HCT116 (cell line): ENCODE measurements at regions not wholly inside any gene's neighbourhood (a gene's known extent, or its start where the extent isn't known, plus 50 kb on each side); places are given as distances from the start of the nearest gene placed in this dataset.

Source experiments
- ATAC-seq: fragments of 200-7000 bp; cut with Tn5 transposase; 2 replicates; pipeline ENCODE4 v1.9.1; 2020; ENCODE audit warnings: mild to moderate bottlenecking, moderate library complexity
- BruUV-seq: library from RNA; stranded (reverse); fragments of 400-500 nt; replicated peaks from 2 replicates; lab custom pipeline; 2021; lab: Mats Ljungman, UMichigan
- CTCF ChIA-PET: fragments of 300-600 bp; sonication (Branson Sonifier 250); formaldehyde crosslinking; loops from one replicate; lab custom pipeline; 2021; ENCODE audit warnings: antibody characterized with exemption; lab: Charles Lee
- POLR2A ChIA-PET: fragments of 300-600, 350-600 bp; sonication (Branson Sonifier 250); formaldehyde crosslinking; loops from one replicate; lab custom pipeline; 2021; ENCODE audit warnings: antibody characterized with exemption; lab: Charles Lee
- RAD21 ChIA-PET, 2 experiments: fragments of 300-600 bp; sonication (Branson Sonifier 250); formaldehyde crosslinking; loops; one replicate each; lab custom pipeline; 2023; ENCODE audit warnings: low total read pairs in 2 of 2; ENCODE audit not compliant: uncharacterized antibody in 2 of 2, unreplicated experiment in 2 of 2, low non-redundant PET in 1 of 2; lab: Charles Lee
- DNase-seq: peaks from one replicate; pipeline ENCODE4 v3.0.0-alpha.2; 2010; ENCODE audit warnings: low read depth, low spot score
- H2AFZ ChIP-seq: fragments of 200-600 bp; shearing (Covaris generic), sonication (generic); 2 replicates; pipeline ENCODE4 v1.6.1; 2017; ENCODE audit warnings: low read depth, mixed run types, mixed read lengths, antibody characterized with exemption, low read length; ENCODE audit not compliant: poor library complexity, severe bottlenecking
- H3K27ac ChIP-seq: 2 replicates; pipeline ENCODE4 v1.5.1; 2012; ENCODE audit warnings: low read depth, low read length
- H3K27me3 ChIP-seq: fragments of 200-600 bp; sonication (generic); 2 replicates; pipeline ENCODE4 v1.6.1; 2016; ENCODE audit warnings: mixed run types, low read length, mixed read lengths; ENCODE audit not compliant: insufficient read depth
- H3K36me3 ChIP-seq, 2 experiments: fragments of 200-500 bp in 1 of 2; fragments of 200-600 bp in 1 of 2; sonication (Bioruptor generic) in 1 of 2; sonication (generic) in 1 of 2; 2 replicates each; pipeline versions ENCODE4 v1.5.1 to v1.6.1; 2014 to 2016; ENCODE audit warnings: low read length in 2 of 2, inconsistent platforms in 1 of 2, mixed read lengths in 1 of 2, mixed run types in 1 of 2; ENCODE audit not compliant: insufficient read depth in 2 of 2, control insufficient read depth in 1 of 2
- H3K4me1 ChIP-seq, 2 experiments: fragments of 200-600 bp in 1 of 2; sonication (generic) in 1 of 2; 2 replicates each; pipeline versions ENCODE4 v1.5.1 to v1.6.1; 2012 to 2017; ENCODE audit warnings: low read length in 2 of 2, inconsistent platforms in 1 of 2, mild to moderate bottlenecking in 1 of 2, mixed read lengths in 1 of 2, mixed run types in 1 of 2, moderate library complexity in 1 of 2; ENCODE audit not compliant: insufficient read depth in 2 of 2, control insufficient read depth in 1 of 2
- H3K4me2 ChIP-seq: fragments of 200-600 bp; sonication (generic); 2 replicates; pipeline ENCODE4 v1.6.1; 2017; ENCODE audit warnings: mixed run types, low read length, mixed read lengths
- H3K4me3 ChIP-seq, 2 experiments: fragments of 200-600 bp in 1 of 2; sonication (generic) in 1 of 2; replicated peaks in 1 of 2; 2 replicates each; pipeline ENCODE4 v1.5.1; 2011 to 2016; ENCODE audit warnings: low read length in 2 of 2, control low read depth in 1 of 2, low read depth in 1 of 2, mild to moderate bottlenecking in 1 of 2, mixed read lengths in 1 of 2, mixed run types in 1 of 2
- H3K79me2 ChIP-seq: fragments of 200-600 bp; sonication (generic); 2 replicates; pipeline ENCODE4 v1.6.1; 2017; ENCODE audit warnings: mild to moderate bottlenecking, mixed run types, low read length, moderate library complexity, mixed read lengths; ENCODE audit not compliant: insufficient read depth
- H3K9ac ChIP-seq: fragments of 200-600 bp; sonication (generic); 2 replicates; pipeline ENCODE4 v1.6.1; 2016; ENCODE audit warnings: low read length, mixed read lengths
- H3K9me2 ChIP-seq: fragments of 200-600 bp; sonication (generic), shearing (Covaris generic); 2 replicates; pipeline ENCODE4 v1.6.1; 2017; ENCODE audit warnings: mixed run types, mild to moderate bottlenecking, moderate library complexity; ENCODE audit not compliant: insufficient read depth
- H3K9me3 ChIP-seq, 2 experiments: fragments of 200-500 bp in 1 of 2; fragments of 200-600 bp in 1 of 2; sonication (Bioruptor generic) in 1 of 2; sonication (generic) in 1 of 2; 2 replicates each; pipeline ENCODE4 v1.6.1; 2014 to 2017; ENCODE audit warnings: low read length in 2 of 2, mixed read lengths in 2 of 2, inconsistent platforms in 1 of 2, low read depth in 1 of 2, mild to moderate bottlenecking in 1 of 2, mixed run types in 1 of 2, moderate library complexity in 1 of 2; ENCODE audit not compliant: control insufficient read depth in 1 of 2, insufficient read depth in 1 of 2
- H4K20me1 ChIP-seq: fragments of 200-600 bp; sonication (generic), shearing (Covaris generic); 2 replicates; pipeline ENCODE4 v1.6.1; 2017; ENCODE audit warnings: mixed run types, mild to moderate bottlenecking, moderate library complexity; ENCODE audit not compliant: insufficient read depth
- CBX3 ChIP-seq: IDR thresholded peaks from 2 replicates; pipeline ENCODE4 v1.6.1; 2012; ENCODE audit warnings: low read depth
- CEBPB ChIP-seq: IDR thresholded peaks from 2 replicates; pipeline ENCODE4 v1.6.1; 2012; ENCODE audit warnings: low read depth
- CTCF ChIP-seq, 3 experiments: fragments of 200-600 bp in 1 of 3; sonication (generic) in 1 of 3; IDR thresholded peaks in 2 of 3; conservative IDR thresholded peaks in 1 of 3; 2 replicates each; pipeline ENCODE4 v1.5.1; 2012 to 2017; ENCODE audit warnings: low read depth in 2 of 3, low read length in 2 of 3, antibody characterized with exemption in 1 of 3, borderline replicate concordance in 1 of 3, control low read depth in 1 of 3, mild to moderate bottlenecking in 1 of 3, mixed read lengths in 1 of 3, mixed run types in 1 of 3, moderate library complexity in 1 of 3; ENCODE audit not compliant: insufficient read depth in 1 of 3
- EGR1 ChIP-seq: IDR thresholded peaks from 2 replicates; pipeline ENCODE4 v1.6.1; 2012; ENCODE audit warnings: low read depth
- ELF1 ChIP-seq: IDR thresholded peaks from 2 replicates; pipeline ENCODE4 v1.6.1; 2012; ENCODE audit warnings: low read depth, borderline replicate concordance
- EZH2 ChIP-seq: fragments of 200-600 bp; sonication (generic); IDR thresholded peaks from 2 replicates; pipeline ENCODE4 v1.6.1; 2017; ENCODE audit warnings: antibody characterized with exemption, mixed run types
- EZH2phosphoT487 ChIP-seq: fragments of 200-600 bp; IDR thresholded peaks from 2 replicates; pipeline ENCODE4 v1.6.1; 2018; ENCODE audit warnings: antibody characterized with exemption, borderline replicate concordance
- FOSL1 ChIP-seq: IDR thresholded peaks from 2 replicates; pipeline ENCODE4 v1.6.1; 2012; ENCODE audit warnings: low read depth
- JUND ChIP-seq: IDR thresholded peaks from 2 replicates; pipeline ENCODE4 v1.6.1; 2012
- POLR2A ChIP-seq: IDR thresholded peaks from 2 replicates; pipeline ENCODE4 v1.7.0; 2011; ENCODE audit warnings: borderline replicate concordance; ENCODE audit not compliant: insufficient read depth, insufficient read length; ENCODE audit errors: extremely low read depth
- RAD21 ChIP-seq: IDR thresholded peaks from 2 replicates; pipeline ENCODE4 v1.6.1; 2012; ENCODE audit warnings: low read depth, mild to moderate bottlenecking
- REST ChIP-seq: IDR thresholded peaks from 2 replicates; pipeline ENCODE4 v1.6.1; 2012; ENCODE audit warnings: low read depth
- SIN3A ChIP-seq: IDR thresholded peaks from 2 replicates; pipeline ENCODE4 v1.6.1; 2012; ENCODE audit warnings: low read depth
- SP1 ChIP-seq: IDR thresholded peaks from 2 replicates; pipeline ENCODE4 v1.6.1; 2012; ENCODE audit warnings: low read depth
- SRF ChIP-seq: IDR thresholded peaks from 2 replicates; pipeline ENCODE4 v1.6.1; 2012; ENCODE audit warnings: low read depth
- TCF7L2 ChIP-seq: IDR thresholded peaks from 2 replicates; pipeline ENCODE4 v1.7.0; 2011; ENCODE audit warnings: borderline replicate concordance, inconsistent platforms; ENCODE audit not compliant: insufficient read depth, insufficient read length; ENCODE audit errors: extremely low read depth
- YY1 ChIP-seq: IDR thresholded peaks from 2 replicates; pipeline ENCODE4 v1.6.1; 2011; ENCODE audit warnings: low read length, low read depth, moderate library complexity, mild to moderate bottlenecking; ENCODE audit not compliant: insufficient replicate concordance; ENCODE audit errors: extremely low read depth
- intact Hi-C: fragments of 100-400 bp; cut with micrococcal nuclease; formaldehyde crosslinking; loops from 2 replicates; pipeline ENCODE4 v1.10.0; 2022

- no peaks in the 10 kb centered on the region for H3K4me1 ChIP-seq
- H3K9me3 ChIP-seq, result peaks cover 4% of the 10 kb centered on the region in 2 experiments; a peak in 2 of 4 replicates
- H3K27ac ChIP-seq, result no peak overlapping the region
- no peak for DNase-seq
- no peak overlapping the region for H2AFZ ChIP-seq
- no peak overlapping the region for H3K4me2 ChIP-seq
- ATAC-seq, result no peak
- intact Hi-C loops, result no loop called here
- H3K79me2 ChIP-seq, result no peaks in the 10 kb centered on the region
- TF ChIP-seq CEBPB, result no peak
- no peak for TF ChIP-seq RAD21
- TF ChIP-seq CTCF (IDR thresholded peaks at IDR 0.05 in 2 of 3, conservative IDR thresholded peaks at IDR 0.05 in 1 of 3; ENCODE audit: borderline replicate concordance in 1 of 3, insufficient read depth in 1 of 3, low read depth in 2 of 3, low read length in 2 of 3), result no peak
- TF ChIP-seq SRF, result no peak
- TF ChIP-seq SP1, result no peak
- no peak for TF ChIP-seq CBX3
- TF ChIP-seq FOSL1, result no peak
- no peak for TF ChIP-seq REST
- no peak for TF ChIP-seq SIN3A
- no peak for TF ChIP-seq EZH2
- TF ChIP-seq YY1, result no peak
- no peak for TF ChIP-seq JUND
- no peak for TF ChIP-seq ELF1
- TF ChIP-seq POLR2A, result no peak
- no peak for TF ChIP-seq EZH2phosphoT487
- TF ChIP-seq EGR1, result no peak
- TF ChIP-seq TCF7L2, result no peak
- H3K9me2 ChIP-seq, result no peaks in the 10 kb centered on the region
- no peak overlapping the region for H3K4me3 ChIP-seq
- no peak overlapping the region for H3K9ac ChIP-seq
- ChIA-PET POLR2A (no interaction called here), RAD21 (no interaction called here), CTCF (no interaction called here)
- no peaks in the 10 kb centered on the region for H3K27me3 ChIP-seq
- H3K36me3 ChIP-seq, result no peaks in the 10 kb centered on the region
- H4K20me1 ChIP-seq, result no peaks in the 10 kb centered on the region
- no TSS peak for BruUV-seq
These were observed 599.7 kb downstream of the CAAP1 start for GRCh38 chr9:26292943-26293342.
